NCI-H2029 (cell line): ENCODE measurements at regions not wholly inside any gene's neighbourhood (a gene's known extent, or its start where the extent isn't known, plus 50 kb on each side); places are given as distances from the start of the nearest gene placed in this dataset.

ENCODE experiments used
- DNase-seq: peaks from one replicate; lab custom pipeline; 2025; lab: John Stamatoyannopoulos, UW

GRCh38 chr16:80041410-80041809 lies 440.9 kb upstream of the MAF start:
- no peak for DNase-seq

GRCh38 chr16:80040814-80041213 lies 440.3 kb upstream of the MAF start:
- no peak for DNase-seq

GRCh38 chr16:80040413-80040812 lies 439.9 kb upstream of the MAF start:
- no peak for DNase-seq

GRCh38 chr16:80039777-80040176 lies 439.2 kb upstream of the MAF start:
- no peak for DNase-seq

GRCh38 chr16:80038566-80038965 lies 438.0 kb upstream of the MAF start:
- DNase-seq, result no peak

- DNase-seq, result no peak
Observed at GRCh38 chr16:80034948-80035663, 434.6 kb upstream of the MAF start.

GRCh38 chr16:80034469-80034826 lies 433.9 kb upstream of the MAF start:
- no peak for DNase-seq

GRCh38 chr16:80033783-80034468 lies 433.4 kb upstream of the MAF start:
- DNase-seq, result no peak

- DNase-seq, result no peak
Observed at GRCh38 chr16:80029761-80030481, 429.4 kb upstream of the MAF start.

GRCh38 chr16:80029381-80029630 lies 428.8 kb upstream of the MAF start:
- DNase-seq, result no peak

- DNase-seq, result no peak
Observed at GRCh38 chr16:80028581-80029380, 428.2 kb upstream of the MAF start.

GRCh38 chr16:80027007-80027965 lies 426.7 kb upstream of the MAF start:
- no peak for DNase-seq

GRCh38 chr16:80025236-80025635 lies 424.7 kb upstream of the MAF start:
- DNase-seq, result no peak

- DNase-seq, result no peak
Observed at GRCh38 chr16:80024443-80024842, 423.9 kb upstream of the MAF start.

GRCh38 chr16:80023865-80024264 lies 423.3 kb upstream of the MAF start:
- no peak for DNase-seq

GRCh38 chr16:80019395-80019794 lies 418.9 kb upstream of the MAF start:
- no peak for DNase-seq

GRCh38 chr16:80018466-80018865 lies 417.9 kb upstream of the MAF start:
- no peak for DNase-seq

- DNase-seq, result no peak
Observed at GRCh38 chr16:80016731-80017326, 416.3 kb upstream of the MAF start.

GRCh38 chr16:80015566-80015965 lies 415.0 kb upstream of the MAF start:
- no peak for DNase-seq

- DNase-seq, result peak; percentile 17
Observed at GRCh38 chr16:80014241-80014939, 413.9 kb upstream of the MAF start.
